MCF 10A (cell line): ENCODE measurements at regions not wholly inside any gene's neighbourhood (a gene's known extent, or its start where the extent isn't known, plus 50 kb on each side); places are given as distances from the start of the nearest gene placed in this dataset.

Experiments
- BruUV-seq: library from RNA; stranded (reverse); fragments of 400-500 nt; replicated peaks from 2 replicates; lab custom pipeline; 2021; lab: Mats Ljungman, UMichigan
- CTCF ChIA-PET: fragments of 300-600 bp; sonication (Branson Sonifier 250); formaldehyde crosslinking; extraction: SDS; loops from one replicate; lab custom pipeline; 2021; ENCODE audit warnings: antibody characterized with exemption, inconsistent platforms; lab: Yijun Ruan, JAX
- POLR2A ChIA-PET: fragments of 300-600, 350-650 bp; sonication (Branson Sonifier 250); formaldehyde crosslinking; extraction: SDS; loops from one replicate; lab custom pipeline; 2020; ENCODE audit warnings: antibody characterized with exemption, inconsistent platforms; lab: Yijun Ruan, JAX
- DNase-seq: peaks from one replicate; pipeline ENCODE4 v3.0.0-alpha.2; 2018; ENCODE audit not compliant: unreplicated experiment
- H3K27ac Mint-ChIP-seq: one replicate; pipeline ENCODE4 v1.8.0; 2022; ENCODE audit warnings: mild to moderate bottlenecking, low read depth, mixed read lengths; ENCODE audit not compliant: unreplicated experiment
- H3K27me3 Mint-ChIP-seq: one replicate; pipeline ENCODE4 v1.8.0; 2022; ENCODE audit warnings: mixed read lengths; ENCODE audit not compliant: insufficient read depth, unreplicated experiment
- H3K36me3 Mint-ChIP-seq: one replicate; pipeline ENCODE4 v1.8.0; 2022; ENCODE audit warnings: mild to moderate bottlenecking, moderate library complexity, mixed read lengths; ENCODE audit not compliant: insufficient read depth, unreplicated experiment
- H3K4me1 Mint-ChIP-seq: one replicate; pipeline ENCODE4 v1.8.0; 2022; ENCODE audit warnings: mixed read lengths; ENCODE audit not compliant: insufficient read depth, unreplicated experiment
- H3K4me3 Mint-ChIP-seq: one replicate; pipeline ENCODE4 v1.8.0; 2022; ENCODE audit warnings: mild to moderate bottlenecking, moderate library complexity, mixed read lengths; ENCODE audit not compliant: unreplicated experiment
- H3K9me3 Mint-ChIP-seq: one replicate; pipeline ENCODE4 v1.8.0; 2022; ENCODE audit warnings: mixed read lengths; ENCODE audit not compliant: unreplicated experiment
- intact Hi-C: fragments of 100-400 bp; cut with micrococcal nuclease; formaldehyde crosslinking; loops from 2 replicates; pipeline ENCODE4 v1.14.1; 2022
- TF ChIP-seq, protein P1 (sequence below): fragments of 200-600 bp; IDR thresholded peaks from one replicate; pipeline ENCODE4 v1.8.0; 2022; ENCODE audit warnings: antibody characterized with exemption, mild to moderate bottlenecking; ENCODE audit not compliant: unreplicated experiment

DNA sequence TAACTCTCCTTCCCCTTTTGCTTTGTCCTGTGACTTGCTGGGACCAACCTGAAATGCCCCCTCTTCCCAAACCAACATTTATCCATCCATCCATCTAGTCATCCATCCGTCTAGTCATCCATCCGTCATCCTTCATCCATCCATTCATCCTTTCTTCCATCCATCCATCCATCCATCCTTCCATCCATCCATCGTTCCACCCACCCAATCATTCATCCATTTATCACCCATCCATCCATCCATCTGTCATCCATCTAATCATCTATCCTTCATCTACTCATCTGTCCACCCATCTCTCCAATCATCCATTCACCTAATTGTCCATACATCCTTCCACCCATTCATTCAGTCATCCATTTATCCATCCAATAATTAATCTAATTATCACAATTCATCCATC lies 92.7 kb downstream of the EDN3 start:
- ChIA-PET POLR2A (no interaction called here), CTCF (interaction anchor here (1.4 kb wide), 1 partner anchor 11 kb away, joined by 5 read pairs; no protein-coding TSS in a partner anchor)
- Mint-ChIP-seq H3K9me3 (peaks cover 15% of the 10 kb centered on the region), H3K4me3 (no peak overlapping the region), H3K4me1 (no peaks in the 10 kb centered on the region), H3K27ac (no peak overlapping the region), H3K36me3 (no peaks in the 10 kb centered on the region), H3K27me3 (peaks cover 32% of the 10 kb centered on the region)
- intact Hi-C loops = no loop called here
- DNase-seq = no peak
- BruUV-seq = no TSS peak
- TF ChIP-seq, protein P1, sequence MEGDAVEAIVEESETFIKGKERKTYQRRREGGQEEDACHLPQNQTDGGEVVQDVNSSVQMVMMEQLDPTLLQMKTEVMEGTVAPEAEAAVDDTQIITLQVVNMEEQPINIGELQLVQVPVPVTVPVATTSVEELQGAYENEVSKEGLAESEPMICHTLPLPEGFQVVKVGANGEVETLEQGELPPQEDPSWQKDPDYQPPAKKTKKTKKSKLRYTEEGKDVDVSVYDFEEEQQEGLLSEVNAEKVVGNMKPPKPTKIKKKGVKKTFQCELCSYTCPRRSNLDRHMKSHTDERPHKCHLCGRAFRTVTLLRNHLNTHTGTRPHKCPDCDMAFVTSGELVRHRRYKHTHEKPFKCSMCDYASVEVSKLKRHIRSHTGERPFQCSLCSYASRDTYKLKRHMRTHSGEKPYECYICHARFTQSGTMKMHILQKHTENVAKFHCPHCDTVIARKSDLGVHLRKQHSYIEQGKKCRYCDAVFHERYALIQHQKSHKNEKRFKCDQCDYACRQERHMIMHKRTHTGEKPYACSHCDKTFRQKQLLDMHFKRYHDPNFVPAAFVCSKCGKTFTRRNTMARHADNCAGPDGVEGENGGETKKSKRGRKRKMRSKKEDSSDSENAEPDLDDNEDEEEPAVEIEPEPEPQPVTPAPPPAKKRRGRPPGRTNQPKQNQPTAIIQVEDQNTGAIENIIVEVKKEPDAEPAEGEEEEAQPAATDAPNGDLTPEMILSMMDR = no peak

DNA sequence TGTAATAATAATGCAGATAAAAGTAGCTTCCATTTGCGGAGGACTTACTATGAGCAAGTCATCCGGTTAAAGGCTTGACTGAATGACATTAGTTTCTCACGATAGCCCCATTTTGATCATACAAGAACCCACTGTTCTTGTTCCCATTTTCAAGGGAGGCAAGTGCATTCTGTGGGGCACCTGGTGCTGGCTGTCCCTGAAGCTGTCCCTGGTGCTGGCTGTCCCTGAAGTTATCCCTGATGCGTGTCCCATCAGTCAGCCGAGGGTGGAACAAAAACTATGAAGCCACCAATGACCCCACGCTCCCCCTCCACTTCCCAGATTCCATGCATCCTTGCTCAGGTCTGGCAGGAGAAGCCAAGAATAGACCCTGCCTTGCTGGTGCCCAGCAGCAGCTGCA lies 95.3 kb downstream of the EDN3 start:
- H3K27ac Mint-ChIP-seq = no peak overlapping the region
- H3K9me3 Mint-ChIP-seq = peaks cover 8% of the 10 kb centered on the region
- H3K4me3 Mint-ChIP-seq = no peak overlapping the region
- BruUV-seq = no TSS peak
- TF ChIP-seq, protein P1 = no peak
- peaks cover 15% of the 10 kb centered on the region for H3K27me3 Mint-ChIP-seq
- no peaks in the 10 kb centered on the region for H3K36me3 Mint-ChIP-seq
- no peaks in the 10 kb centered on the region for H3K4me1 Mint-ChIP-seq
- ChIA-PET CTCF (interaction anchor here (0.8 to 1.5 kb wide), 4 partner anchors 9 to 100 kb away, joined by 3 to 4 read pairs (median 4); no protein-coding TSS in a partner anchor), POLR2A (no interaction called here)
- DNase-seq = no peak
- intact Hi-C loops = no loop called here

DNA sequence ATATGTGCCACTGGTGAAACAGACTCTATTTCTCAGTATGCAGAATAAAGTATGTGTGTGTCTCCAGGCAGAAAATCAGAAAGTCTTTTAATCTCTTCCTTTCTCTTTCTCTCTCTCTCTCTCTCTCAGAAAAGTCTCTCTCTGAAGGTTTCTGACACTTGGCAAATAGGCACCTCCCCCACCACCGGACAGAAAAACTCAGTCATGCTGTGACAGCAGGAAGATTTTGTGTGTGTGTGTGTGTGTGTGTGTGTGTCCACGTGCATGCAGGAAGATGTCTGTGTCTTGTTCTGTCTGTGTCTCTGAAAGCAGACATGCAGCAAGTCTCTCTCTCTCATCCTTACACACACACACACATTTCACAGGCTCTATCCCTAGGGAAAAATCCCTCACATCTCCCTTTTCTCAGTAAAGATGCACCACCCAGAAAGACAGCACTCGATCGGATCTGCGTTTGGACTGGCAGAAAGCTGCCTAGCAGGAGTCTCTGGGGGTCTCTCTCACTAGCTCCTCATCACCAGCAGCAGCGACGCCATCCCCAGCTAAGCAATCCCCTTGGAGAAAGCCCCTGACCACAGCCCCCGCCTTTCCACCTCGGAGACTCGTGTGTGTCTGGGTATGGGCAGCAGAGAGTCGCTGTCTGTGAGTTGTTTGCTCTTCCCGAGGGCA lies 98.3 kb downstream of the EDN3 start:
- POLR2A ChIA-PET = no interaction called here
- CTCF ChIA-PET = interaction anchor here (0.6 to 0.7 kb wide), 3 partner anchors 15 to 848 kb away, joined by 3 read pairs; no protein-coding TSS in a partner anchor
- Mint-ChIP-seq H3K4me1 (no peaks in the 10 kb centered on the region), H3K36me3 (no peaks in the 10 kb centered on the region), H3K9me3 (no peaks in the 10 kb centered on the region), H3K27ac (no peak overlapping the region), H3K27me3 (peaks cover 4% of the 10 kb centered on the region), H3K4me3 (no peak overlapping the region)
- no peak for DNase-seq
- intact Hi-C loops = no loop called here
- TF ChIP-seq, protein P1 = no peak
- no TSS peak for BruUV-seq

GRCh38 chr20:59399426-59400099 lies 99.2 kb downstream of the EDN3 start:
- Mint-ChIP-seq H3K36me3 (no peaks in the 10 kb centered on the region), H3K27me3 (peaks cover 7% of the 10 kb centered on the region), H3K27ac (no peak overlapping the region), H3K9me3 (no peaks in the 10 kb centered on the region), H3K4me3 (no peak overlapping the region), H3K4me1 (no peaks in the 10 kb centered on the region)
- ChIA-PET CTCF (interaction anchor here (0.7 to 0.8 kb wide), 2 partner anchors 24 to 849 kb away, joined by 3 read pairs; no protein-coding TSS in a partner anchor), POLR2A (interaction anchor here (0.6 to 0.7 kb wide), 2 partner anchors 121 to 958 kb away, joined by 3 to 4 read pairs; no protein-coding TSS in a partner anchor)
- DNase-seq = no peak
- intact Hi-C loops = loop anchor here (5.0 kb wide), 1 partner anchor 532 kb away; no protein-coding TSS in a partner anchor
- no TSS peak for BruUV-seq
- TF ChIP-seq, protein P1 = no peak
